Activated naive CD8-positive, alpha-beta T cell treated with anti-CD3 and anti-CD28 coated beads, Interleukin-2, amount 10 ng/mL, durations not matched to agents 7 days and 5 days (primary cell): ENCODE measurements at regions not wholly inside any gene's neighbourhood (a gene's known extent, or its start where the extent isn't known, plus 50 kb on each side); places are given as distances from the start of the nearest gene placed in this dataset.
"Not testable (repeated sequence)": the region's sequence is repeated elsewhere in the genome, so short reads cannot be mapped to it uniquely, and the experiment has no call there.

Source experiments
- ATAC-seq: fragments of 150-1000 bp; cut with Tn5 transposase; one replicate; pipeline ENCODE4 v1.10.0; 2021; ENCODE audit warnings: low read depth, moderate library complexity
- POLR2A ChIA-PET: fragments of 350-600 bp; sonication (Branson Sonifier 250); formaldehyde crosslinking; loops from one replicate; lab custom pipeline; 2021; ENCODE audit warnings: antibody characterized with exemption; lab: Charles Lee
- DNase-seq: peaks from one replicate; pipeline ENCODE4 v3.0.0; 2021
- H3K27ac Mint-ChIP-seq: one replicate; pipeline ENCODE4 v1.8.0; 2022; ENCODE audit warnings: mild to moderate bottlenecking, mixed read lengths
- H3K27me3 Mint-ChIP-seq: one replicate; pipeline ENCODE4 v1.8.0; 2022; ENCODE audit warnings: mild to moderate bottlenecking, moderate library complexity, mixed read lengths
- H3K36me3 Mint-ChIP-seq: one replicate; pipeline ENCODE4 v1.8.0; 2021; ENCODE audit warnings: mild to moderate bottlenecking, mixed read lengths
- H3K4me1 Mint-ChIP-seq: one replicate; pipeline ENCODE4 v1.8.0; 2021; ENCODE audit warnings: mixed read lengths
- H3K4me3 Mint-ChIP-seq: one replicate; pipeline ENCODE4 v1.8.0; 2022; ENCODE audit warnings: mild to moderate bottlenecking, moderate library complexity, mixed read lengths
- H3K9me3 Mint-ChIP-seq: one replicate; pipeline ENCODE4 v1.8.0; 2021; ENCODE audit warnings: mixed read lengths

DNA sequence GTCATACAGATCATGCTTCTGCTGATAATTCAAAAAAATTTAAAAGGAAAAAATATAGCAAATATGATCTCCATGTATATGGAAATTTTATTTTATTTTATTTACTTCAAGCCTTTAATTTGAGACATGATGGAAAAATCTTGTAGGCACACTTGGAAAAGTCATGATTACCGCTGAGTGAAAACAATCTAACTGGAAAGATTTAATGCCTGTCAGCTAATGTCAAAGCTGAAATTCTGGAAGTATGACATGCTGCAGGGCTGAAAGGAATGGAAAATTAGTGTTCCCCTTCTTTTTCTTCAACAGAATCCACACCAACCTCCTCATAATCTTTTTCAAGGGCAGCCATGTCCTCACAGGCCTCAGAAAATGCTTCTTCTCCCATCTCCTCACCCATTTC lies 58.2 kb downstream of the RPRM start:
- Mint-ChIP-seq H3K27me3 (no peaks in the 10 kb centered on the region), H3K27ac (no peak overlapping the region), H3K4me3 (no peak overlapping the region), H3K4me1 (no peaks in the 10 kb centered on the region), H3K36me3 (no peaks in the 10 kb centered on the region), H3K9me3 (no peaks in the 10 kb centered on the region)
- POLR2A ChIA-PET: no interaction called here
- ATAC-seq (no peak), DNase-seq (no peak)

GRCh38 chr2:153417077-153417476 lies 61.5 kb downstream of the RPRM start:
- no peak for DNase-seq
- Mint-ChIP-seq H3K4me1 (no peaks in the 10 kb centered on the region), H3K36me3 (no peaks in the 10 kb centered on the region), H3K4me3 (no peak overlapping the region), H3K27me3 (no peaks in the 10 kb centered on the region), H3K27ac (no peak overlapping the region), H3K9me3 (no peaks in the 10 kb centered on the region)
- POLR2A ChIA-PET: no interaction called here
- no peak for ATAC-seq

DNA sequence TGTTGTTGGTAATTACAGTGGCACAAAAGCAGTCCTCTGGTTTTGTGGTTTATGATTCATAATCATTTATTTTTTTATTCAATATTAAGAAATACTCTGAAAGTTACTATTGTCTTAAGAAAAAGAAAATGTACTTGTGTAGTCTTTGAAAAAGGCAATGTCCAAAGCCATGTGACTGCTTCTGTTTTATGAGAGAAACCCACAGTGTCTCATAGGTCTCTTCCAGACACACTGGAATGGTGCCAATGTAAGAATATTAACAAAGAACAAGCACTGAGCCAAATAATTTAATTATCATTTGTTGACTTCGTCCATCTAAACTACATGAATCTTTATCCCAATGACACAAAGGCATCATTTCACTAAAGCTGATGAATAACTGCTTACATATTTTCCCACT lies 62.5 kb downstream of the RPRM start:
- POLR2A ChIA-PET: no interaction called here
- DNase-seq (no peak), ATAC-seq (no peak)
- H3K36me3 Mint-ChIP-seq: no peaks in the 10 kb centered on the region
- no peaks in the 10 kb centered on the region for H3K4me1 Mint-ChIP-seq
- no peak overlapping the region for H3K27ac Mint-ChIP-seq
- no peak overlapping the region for H3K4me3 Mint-ChIP-seq
- H3K27me3 Mint-ChIP-seq: no peaks in the 10 kb centered on the region
- H3K9me3 Mint-ChIP-seq: no peaks in the 10 kb centered on the region

DNA sequence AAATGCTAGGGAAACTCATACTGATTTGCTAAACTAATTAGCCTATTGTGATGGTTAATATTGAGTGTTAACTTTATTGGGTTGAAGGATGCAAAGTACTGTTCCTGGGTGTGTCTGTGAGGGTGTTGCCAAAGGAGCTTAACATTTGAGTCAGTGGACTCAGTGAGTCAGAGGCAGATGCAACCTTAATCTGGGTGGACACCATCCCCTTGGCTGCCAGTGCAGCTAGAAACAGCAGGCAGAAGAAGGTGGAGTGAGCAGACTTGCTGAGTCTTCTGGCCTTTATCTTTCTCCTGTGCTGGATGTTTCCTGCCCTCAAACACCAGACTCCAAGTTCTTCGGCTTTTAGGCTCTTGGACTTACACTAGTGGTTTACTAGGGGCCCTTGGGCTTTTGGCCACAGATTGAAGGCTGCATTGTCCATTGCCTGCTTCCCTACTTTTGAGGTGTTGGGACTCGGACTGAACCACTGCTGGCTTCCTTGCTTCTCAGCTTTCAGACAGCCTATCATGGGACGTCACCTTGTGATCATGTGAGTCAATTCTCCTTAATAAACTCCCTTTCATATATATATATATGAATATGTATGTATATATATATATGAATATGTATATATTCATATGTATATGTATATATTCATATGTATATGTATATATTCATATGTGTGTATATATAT lies 69.7 kb downstream of the RPRM start:
- no peaks in the 10 kb centered on the region for H3K4me1 Mint-ChIP-seq
- H3K36me3 Mint-ChIP-seq: no peaks in the 10 kb centered on the region
- POLR2A ChIA-PET: no interaction called here
- no peak overlapping the region for H3K27ac Mint-ChIP-seq
- H3K4me3 Mint-ChIP-seq: no peak overlapping the region
- ATAC-seq: no peak
- H3K9me3 Mint-ChIP-seq: no peaks in the 10 kb centered on the region
- H3K27me3 Mint-ChIP-seq: no peaks in the 10 kb centered on the region
- no peak for DNase-seq

- Mint-ChIP-seq H3K27me3 (no peaks in the 10 kb centered on the region), H3K9me3 (peaks cover 1% of the 10 kb centered on the region), H3K27ac (no peak overlapping the region), H3K4me1 (no peaks in the 10 kb centered on the region), H3K4me3 (no peak overlapping the region), H3K36me3 (no peaks in the 10 kb centered on the region)
- POLR2A ChIA-PET: no interaction called here
- DNase-seq (no peak), ATAC-seq (no peak)
Measured at GRCh38 chr2:153405196-153405595, 73.4 kb downstream of the RPRM start.

DNA sequence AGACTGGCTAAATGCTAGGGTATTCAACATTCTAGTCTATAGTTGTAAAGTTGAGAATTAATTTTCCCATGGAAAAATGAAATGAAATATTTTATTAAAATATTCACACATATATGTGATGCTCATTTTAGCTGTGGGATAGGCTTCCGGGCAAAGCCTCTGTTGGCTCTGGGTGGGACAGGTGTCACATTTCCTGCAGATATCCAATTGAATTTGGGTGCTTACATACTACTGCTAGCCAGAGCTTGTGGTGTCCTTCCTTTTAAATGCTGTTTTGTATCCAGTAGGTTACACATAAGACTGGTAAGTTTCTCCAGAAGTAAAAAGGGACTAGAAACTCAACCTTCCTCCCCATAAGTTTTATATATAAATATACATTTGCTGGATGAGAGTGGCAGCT lies 73.8 kb downstream of the RPRM start:
- Mint-ChIP-seq H3K27me3 (no peaks in the 10 kb centered on the region), H3K4me3 (no peak overlapping the region), H3K4me1 (no peaks in the 10 kb centered on the region)

DNA sequence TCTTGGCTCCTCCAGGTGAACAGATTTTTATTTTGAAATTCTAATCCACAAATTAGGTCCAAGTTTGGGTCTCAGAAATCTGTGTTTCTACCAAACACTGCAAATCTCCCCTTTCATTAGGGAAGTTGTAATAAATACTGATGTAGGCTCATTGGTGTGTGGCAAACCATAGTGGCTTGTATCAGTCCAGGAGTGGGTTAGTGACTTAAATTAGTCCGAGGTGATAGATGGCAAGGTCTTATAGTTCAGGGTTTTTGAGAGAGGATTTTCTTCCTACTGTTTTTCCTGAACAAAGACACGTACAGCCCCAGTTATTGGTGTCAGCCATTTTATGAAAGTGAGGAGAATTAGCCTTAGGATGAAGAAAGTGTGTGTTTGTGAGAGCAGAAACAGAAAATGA lies 74.6 kb downstream of the RPRM start:
- H3K9me3 Mint-ChIP-seq: peaks cover 1% of the 10 kb centered on the region
- H3K4me1 Mint-ChIP-seq: no peaks in the 10 kb centered on the region
- POLR2A ChIA-PET: no interaction called here
- H3K27ac Mint-ChIP-seq: no peak overlapping the region
- DNase-seq (no peak), ATAC-seq (no peak)
- no peaks in the 10 kb centered on the region for H3K27me3 Mint-ChIP-seq
- no peaks in the 10 kb centered on the region for H3K36me3 Mint-ChIP-seq
- H3K4me3 Mint-ChIP-seq: no peak overlapping the region

More for the DNA sequence above, 73.8 kb downstream of the RPRM start:
- H3K9me3 Mint-ChIP-seq: peaks cover 1% of the 10 kb centered on the region
- no peak for ATAC-seq
- H3K36me3 Mint-ChIP-seq: no peaks in the 10 kb centered on the region
- POLR2A ChIA-PET: no interaction called here
- no peak overlapping the region for H3K27ac Mint-ChIP-seq
- no peak for DNase-seq

GRCh38 chr2:153403352-153403751 lies 75.2 kb downstream of the RPRM start:
- H3K27me3 Mint-ChIP-seq, H3K4me3 Mint-ChIP-seq, DNase-seq, H3K36me3 Mint-ChIP-seq, POLR2A ChIA-PET, H3K9me3 Mint-ChIP-seq, ATAC-seq, H3K4me1 Mint-ChIP-seq, H3K27ac Mint-ChIP-seq: not testable (repeated sequence)

- POLR2A ChIA-PET: no interaction called here
- H3K36me3 Mint-ChIP-seq: no peaks in the 10 kb centered on the region
- no peaks in the 10 kb centered on the region for H3K9me3 Mint-ChIP-seq
- H3K4me3 Mint-ChIP-seq: no peak overlapping the region
- H3K27ac Mint-ChIP-seq: no peak overlapping the region
- H3K27me3 Mint-ChIP-seq: no peaks in the 10 kb centered on the region
- no peaks in the 10 kb centered on the region for H3K4me1 Mint-ChIP-seq
- ATAC-seq (no peak), DNase-seq (no peak)
Measured at GRCh38 chr2:153394686-153395085, 83.9 kb downstream of the RPRM start.

DNA sequence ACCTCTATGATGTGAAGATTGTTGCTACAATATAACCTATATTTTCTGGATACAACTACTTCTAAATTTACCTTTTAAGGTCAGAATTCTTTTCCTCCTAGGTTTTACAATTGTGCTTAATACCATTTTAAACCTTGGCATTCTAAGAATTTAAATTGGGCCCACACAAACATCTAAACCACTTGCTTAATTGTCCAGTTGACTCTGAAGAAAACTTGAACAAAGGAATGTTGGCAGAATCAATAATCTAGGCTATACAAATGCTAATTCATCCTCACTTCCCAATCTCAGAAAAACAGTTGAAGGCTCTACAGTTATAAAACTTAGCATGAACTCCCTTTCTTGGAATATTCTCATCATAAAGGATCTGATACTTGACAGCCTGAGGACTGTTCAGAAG lies 84.3 kb downstream of the RPRM start:
- Mint-ChIP-seq H3K4me3 (no peak overlapping the region), H3K36me3 (no peaks in the 10 kb centered on the region), H3K4me1 (no peaks in the 10 kb centered on the region), H3K27me3 (no peaks in the 10 kb centered on the region), H3K9me3 (no peaks in the 10 kb centered on the region), H3K27ac (no peak overlapping the region)
- POLR2A ChIA-PET: no interaction called here
- DNase-seq (no peak), ATAC-seq (no peak)

DNA sequence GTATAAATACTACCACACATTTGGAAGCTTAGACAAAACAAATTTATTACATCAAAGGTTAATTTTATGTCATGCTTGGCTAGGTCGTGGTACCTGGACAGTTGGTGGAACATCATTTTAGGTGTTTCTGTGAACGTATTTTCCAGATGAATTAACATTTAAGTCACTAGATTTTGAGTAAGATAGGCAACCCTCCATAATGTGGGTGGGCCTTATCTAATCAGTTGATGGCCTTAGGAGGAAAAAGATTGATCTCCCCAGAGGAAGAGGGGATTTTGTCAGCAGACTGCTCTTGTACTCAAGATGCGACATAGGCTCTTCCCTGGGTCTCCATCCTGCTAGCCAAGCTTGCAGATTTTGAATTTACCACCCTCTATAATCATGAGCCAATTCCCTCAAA lies 85.0 kb downstream of the RPRM start:
- POLR2A ChIA-PET: no interaction called here
- no peaks in the 10 kb centered on the region for H3K4me1 Mint-ChIP-seq
- H3K36me3 Mint-ChIP-seq: no peaks in the 10 kb centered on the region
- H3K9me3 Mint-ChIP-seq: no peaks in the 10 kb centered on the region
- H3K27me3 Mint-ChIP-seq: no peaks in the 10 kb centered on the region
- no peak overlapping the region for H3K27ac Mint-ChIP-seq
- no peak for ATAC-seq
- DNase-seq: no peak
- H3K4me3 Mint-ChIP-seq: no peak overlapping the region

DNA sequence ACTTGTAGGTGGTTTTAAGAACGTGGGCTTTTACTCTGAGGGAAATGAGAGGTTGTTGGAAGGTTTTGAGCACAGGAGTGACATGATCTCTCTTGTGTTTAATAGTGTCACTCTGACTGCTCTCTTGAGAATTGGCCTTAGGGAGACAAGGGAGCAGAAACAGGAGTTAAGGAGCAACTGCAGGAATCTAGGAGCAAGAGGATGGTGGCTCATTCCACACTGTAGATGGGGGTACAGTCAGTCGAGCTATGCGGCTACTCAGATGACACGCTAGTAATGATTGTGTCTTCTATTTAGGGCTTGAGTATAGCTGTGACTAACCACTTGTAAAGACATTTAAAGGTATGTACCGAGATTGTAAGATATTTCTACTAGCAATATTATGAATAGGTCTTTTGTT lies 87.4 kb downstream of the RPRM start:
- H3K4me1 Mint-ChIP-seq: no peaks in the 10 kb centered on the region
- no peak for DNase-seq
- ATAC-seq: no peak
- no peak overlapping the region for H3K27ac Mint-ChIP-seq
- no peaks in the 10 kb centered on the region for H3K36me3 Mint-ChIP-seq
- no peak overlapping the region for H3K4me3 Mint-ChIP-seq
- H3K27me3 Mint-ChIP-seq: no peaks in the 10 kb centered on the region
- POLR2A ChIA-PET: no interaction called here
- no peaks in the 10 kb centered on the region for H3K9me3 Mint-ChIP-seq

DNA sequence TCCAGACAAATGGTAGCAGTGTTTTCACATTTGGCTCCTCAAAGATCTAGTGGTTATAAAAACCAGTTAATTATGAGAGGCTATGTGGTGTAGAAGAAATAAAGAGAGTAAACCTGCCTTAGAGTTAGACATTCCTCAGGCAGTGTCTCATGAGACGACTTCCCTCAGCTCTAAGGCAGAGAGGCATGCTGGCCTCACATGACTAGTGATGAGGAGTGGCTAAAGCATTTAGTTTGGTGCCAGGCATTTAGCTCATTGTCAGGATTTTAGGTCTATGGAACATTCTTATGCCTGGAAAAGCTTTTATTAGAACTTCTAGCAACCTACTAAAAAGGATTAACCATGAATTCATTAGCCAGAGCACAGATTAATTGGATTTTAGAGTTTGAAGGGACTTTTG lies 90.3 kb downstream of the RPRM start:
- Mint-ChIP-seq H3K36me3 (no peaks in the 10 kb centered on the region), H3K27me3 (no peaks in the 10 kb centered on the region), H3K4me1 (no peaks in the 10 kb centered on the region), H3K27ac (no peak overlapping the region), H3K9me3 (peaks cover 2% of the 10 kb centered on the region), H3K4me3 (no peak overlapping the region)
- ATAC-seq (no peak), DNase-seq (no peak)
- POLR2A ChIA-PET: no interaction called here

- Mint-ChIP-seq H3K27me3 (no peaks in the 10 kb centered on the region), H3K4me3 (no peak overlapping the region), H3K27ac (no peak overlapping the region), H3K4me1 (no peaks in the 10 kb centered on the region), H3K36me3 (no peaks in the 10 kb centered on the region), H3K9me3 (peaks cover 2% of the 10 kb centered on the region)
- no peak for DNase-seq
- POLR2A ChIA-PET: no interaction called here
- no peak for ATAC-seq
Measured at GRCh38 chr2:153387203-153387602, 91.4 kb downstream of the RPRM start.

GRCh38 chr2:153386481-153386897 lies 92.1 kb downstream of the RPRM start:
- no peak overlapping the region for H3K4me3 Mint-ChIP-seq
- POLR2A ChIA-PET: no interaction called here

More at GRCh38 chr2:153386481-153386897, 92.1 kb downstream of the RPRM start:
- no peaks in the 10 kb centered on the region for H3K27me3 Mint-ChIP-seq
- no peaks in the 10 kb centered on the region for H3K4me1 Mint-ChIP-seq
- no peak for ATAC-seq
- DNase-seq: no peak
- H3K27ac Mint-ChIP-seq: no peak overlapping the region
- H3K9me3 Mint-ChIP-seq: peaks cover 2% of the 10 kb centered on the region
- no peaks in the 10 kb centered on the region for H3K36me3 Mint-ChIP-seq
